NCI-H345 (cell line): ENCODE measurements at regions not wholly inside any gene's neighbourhood (a gene's known extent, or its start where the extent isn't known, plus 50 kb on each side); places are given as distances from the start of the nearest gene placed in this dataset.

Source experiments
- DNase-seq: peaks from one replicate; lab custom pipeline; 2025; lab: John Stamatoyannopoulos, UW

DNA sequence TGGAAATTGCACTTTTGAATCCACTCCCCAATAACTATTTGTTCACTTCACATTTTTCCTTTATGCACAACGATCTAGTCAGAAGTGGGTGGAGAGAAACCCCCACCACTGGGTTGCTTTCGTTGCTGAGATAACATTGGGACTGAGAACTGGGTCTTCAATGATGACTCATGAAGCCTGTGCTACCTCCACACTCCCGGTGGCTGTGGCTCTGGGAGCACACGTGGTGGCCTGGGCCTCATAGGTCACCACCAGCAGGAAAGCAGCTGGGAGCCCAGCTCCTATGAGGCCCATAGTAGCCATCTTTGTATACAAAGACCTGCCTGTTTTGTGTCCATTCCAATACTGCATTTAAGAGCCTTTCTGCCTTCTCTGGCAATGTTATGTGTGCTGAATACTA, 178.0 kb upstream of the SASH1 start:
- DNase-seq: no peak

DNA sequence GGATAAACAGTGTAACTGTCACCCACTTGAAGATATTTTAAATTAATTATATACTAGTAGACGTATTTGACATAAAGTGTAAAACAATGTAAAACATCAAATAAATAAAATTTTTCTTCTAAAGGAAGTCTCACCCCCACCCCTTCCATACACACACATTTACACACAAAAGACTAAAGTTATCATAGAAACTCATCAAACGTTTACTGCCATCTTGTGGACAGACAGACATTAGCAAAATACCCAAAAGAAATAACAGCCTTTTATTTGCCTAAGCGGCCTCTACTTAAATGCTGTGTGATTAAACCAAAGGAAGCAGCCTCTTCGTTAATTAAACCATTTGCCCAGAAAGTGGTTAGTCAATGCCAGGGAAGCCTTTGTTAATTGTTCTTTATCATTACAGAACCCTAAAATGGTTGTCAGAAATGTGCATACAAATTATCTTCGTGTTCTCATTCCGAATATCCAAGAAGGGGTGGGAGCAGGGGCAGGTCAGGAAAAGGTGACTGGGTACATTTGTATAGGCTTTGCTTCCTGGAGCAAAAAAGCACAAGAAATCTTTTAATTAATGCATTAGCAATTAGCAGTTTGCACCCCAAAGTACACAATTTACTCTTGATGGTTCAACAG, 176.2 kb upstream of the SASH1 start:
- DNase-seq: no peak

DNA sequence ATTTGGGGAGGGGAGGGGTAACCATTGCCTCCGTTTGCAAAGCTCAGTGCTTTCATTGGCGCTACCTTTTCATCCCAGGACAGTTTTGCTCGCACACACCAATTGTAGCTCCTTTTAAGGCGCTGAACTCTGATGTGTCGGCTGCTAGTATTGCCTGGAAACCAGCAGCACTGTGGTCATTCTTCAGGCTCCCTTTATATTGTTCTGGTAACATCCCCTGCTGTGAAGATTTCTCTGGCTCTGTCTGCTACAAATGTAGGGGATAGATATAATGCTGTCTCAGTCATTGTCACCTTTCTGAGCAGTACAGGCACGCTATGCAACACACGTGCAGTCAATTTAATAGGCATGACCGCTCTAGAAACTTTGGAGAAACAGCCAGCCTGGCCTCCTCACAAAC, 172.9 kb upstream of the SASH1 start:
- no peak for DNase-seq

DNA sequence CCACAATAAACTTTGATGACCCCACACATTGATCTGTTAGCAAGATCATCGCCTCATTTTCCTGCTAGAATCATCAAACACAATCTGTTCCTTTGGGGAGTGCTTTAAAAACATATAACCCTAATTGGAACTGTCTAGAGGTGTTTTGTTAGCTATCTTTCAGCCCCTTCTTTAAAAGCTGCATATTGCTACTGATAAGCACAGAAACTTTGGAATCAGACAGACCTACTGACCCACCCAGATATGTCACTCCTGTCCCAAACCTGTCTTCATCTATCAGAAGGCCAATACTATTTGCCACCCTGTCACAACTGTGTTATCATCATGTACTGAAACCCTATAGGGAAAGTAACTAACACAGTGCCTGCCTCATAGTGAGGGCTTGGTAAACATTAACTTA, 172.4 kb upstream of the SASH1 start:
- no peak for DNase-seq

DNA sequence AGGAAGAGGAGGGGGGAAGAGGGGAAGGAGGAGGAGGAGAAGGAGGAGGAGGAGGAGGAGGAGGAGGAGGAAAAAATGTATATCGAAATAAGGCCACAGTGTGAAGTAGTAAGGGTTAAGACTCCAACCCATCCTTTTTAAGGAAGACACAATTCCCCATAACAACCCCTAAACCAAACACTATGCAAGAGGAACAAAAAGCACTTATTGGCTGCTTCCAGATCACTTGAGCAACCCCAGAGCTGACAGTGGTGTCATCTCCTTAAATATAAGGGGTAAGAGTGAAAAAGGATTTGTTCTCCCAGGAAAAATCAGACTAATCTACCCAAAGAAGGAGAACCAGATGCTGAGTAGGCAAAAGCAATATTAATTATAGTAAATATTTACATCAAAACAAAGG, 169.1 kb upstream of the SASH1 start:
- DNase-seq: no peak

DNA sequence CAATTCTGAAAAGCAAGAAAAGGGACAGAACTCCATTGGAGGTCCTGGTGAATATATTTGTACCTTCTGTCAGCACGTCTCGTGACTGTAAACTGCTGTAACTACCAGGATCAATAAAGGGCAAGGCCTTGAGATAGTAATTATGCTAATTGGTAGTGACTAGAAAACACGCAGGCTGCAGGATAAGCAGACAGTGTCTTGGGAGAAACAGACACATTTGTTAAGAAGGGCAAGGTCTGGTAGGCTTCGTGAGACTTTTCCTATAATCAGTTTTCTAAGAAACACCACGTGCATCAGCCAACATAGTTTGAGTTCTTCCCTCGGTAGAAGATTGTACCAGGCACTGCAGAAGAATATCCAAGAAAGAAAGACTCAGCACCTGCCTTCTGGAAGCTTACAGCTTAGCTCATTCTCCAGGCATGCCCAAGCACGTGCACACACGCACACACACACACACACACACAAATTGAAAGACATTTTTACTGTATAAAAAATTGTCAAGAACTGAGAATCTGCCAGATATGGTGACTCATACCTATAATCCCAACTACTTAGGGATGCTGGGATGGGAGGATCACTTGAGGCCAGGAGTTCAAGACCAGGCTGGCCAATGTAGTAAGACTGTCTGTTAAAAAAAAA, 167.0 kb upstream of the SASH1 start:
- DNase-seq: no peak

DNA sequence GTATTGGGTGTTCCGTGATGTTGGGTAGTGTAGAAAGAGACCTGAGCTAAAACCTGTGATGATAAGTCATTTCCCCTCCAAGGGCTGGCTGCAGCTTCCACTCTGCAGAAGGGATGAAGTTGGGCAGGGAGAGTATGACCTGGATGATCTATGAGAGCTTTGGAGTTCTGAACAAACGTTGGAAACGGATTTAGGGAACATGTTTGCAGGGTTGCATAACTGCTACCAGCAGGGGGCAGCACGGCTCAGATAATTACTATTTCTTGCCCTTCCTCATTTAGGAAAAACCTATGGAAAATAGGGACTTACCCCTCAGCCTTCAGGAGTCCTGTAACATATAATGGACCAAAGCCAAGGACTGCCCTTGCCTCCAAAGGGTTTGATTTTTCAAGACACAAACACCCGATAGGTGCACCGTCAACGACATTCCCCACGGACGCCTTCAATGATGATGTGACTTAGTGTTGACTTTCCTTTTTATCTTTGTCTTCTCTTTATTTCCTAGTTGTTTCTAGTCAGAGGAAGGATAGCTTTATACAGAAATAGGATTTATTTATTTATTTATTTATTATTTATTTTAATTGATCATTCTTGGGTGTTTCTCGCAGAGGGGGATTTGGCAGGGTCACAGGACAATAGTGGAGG, 164.9 kb upstream of the SASH1 start:
- no peak for DNase-seq

DNA sequence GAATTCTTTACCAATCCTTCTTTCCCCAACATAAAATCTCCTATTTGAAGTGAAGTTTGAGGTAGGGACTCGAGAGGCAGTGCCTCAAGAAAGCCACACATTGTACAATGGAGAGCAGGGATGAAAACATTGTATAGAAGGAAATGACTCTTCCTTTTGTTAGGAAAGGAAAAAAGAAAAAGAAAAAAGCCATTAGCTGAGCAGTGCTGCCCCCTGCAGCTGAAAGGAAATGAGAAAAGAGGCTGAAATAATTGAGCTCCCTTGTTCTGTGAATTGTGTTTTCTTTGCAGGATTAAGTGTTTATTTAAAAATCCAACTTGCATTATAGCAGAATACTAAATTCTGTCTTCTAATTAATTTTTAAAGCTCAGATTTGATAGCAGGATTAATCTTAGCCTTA, 162.9 kb upstream of the SASH1 start:
- DNase-seq: no peak

DNA sequence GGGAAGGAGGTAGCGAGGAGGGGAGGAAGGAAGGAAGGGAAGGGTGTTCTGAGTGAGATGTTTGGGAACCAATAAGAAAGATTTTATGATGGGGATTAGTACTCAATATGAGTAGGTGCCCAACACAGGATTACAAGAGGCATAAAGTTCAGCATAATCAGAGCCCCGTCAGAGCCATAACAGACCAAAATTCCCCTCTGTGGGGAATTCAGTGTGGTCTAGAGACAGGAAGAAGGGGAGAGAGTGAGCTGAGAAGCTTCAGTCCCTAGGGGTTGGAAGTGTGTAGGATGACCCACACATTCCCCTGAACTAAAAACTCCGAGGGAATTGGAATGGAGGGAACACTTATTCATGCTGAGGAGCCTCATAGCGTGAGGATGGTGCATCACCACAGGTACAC, 160.3 kb upstream of the SASH1 start:
- DNase-seq: no peak

DNA sequence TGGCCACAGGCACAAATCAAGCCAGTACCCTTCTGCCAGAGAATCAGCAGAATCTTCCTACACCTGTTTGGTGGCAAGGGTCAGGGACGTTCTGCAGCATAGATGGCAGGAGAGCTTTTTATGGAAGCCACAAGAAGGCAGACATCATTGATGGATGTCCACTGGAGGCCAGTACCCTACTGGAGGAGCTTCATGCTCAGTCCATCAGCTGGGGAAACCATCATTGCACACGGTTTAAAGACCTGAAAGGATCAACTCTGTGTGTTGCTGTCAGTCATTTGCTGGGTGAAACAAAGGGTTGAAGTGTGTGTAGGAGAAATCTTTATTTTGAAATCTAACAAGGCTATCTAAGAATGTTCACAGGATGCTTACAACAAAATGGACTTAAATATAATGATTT, 158.9 kb upstream of the SASH1 start:
- DNase-seq: no peak

DNA sequence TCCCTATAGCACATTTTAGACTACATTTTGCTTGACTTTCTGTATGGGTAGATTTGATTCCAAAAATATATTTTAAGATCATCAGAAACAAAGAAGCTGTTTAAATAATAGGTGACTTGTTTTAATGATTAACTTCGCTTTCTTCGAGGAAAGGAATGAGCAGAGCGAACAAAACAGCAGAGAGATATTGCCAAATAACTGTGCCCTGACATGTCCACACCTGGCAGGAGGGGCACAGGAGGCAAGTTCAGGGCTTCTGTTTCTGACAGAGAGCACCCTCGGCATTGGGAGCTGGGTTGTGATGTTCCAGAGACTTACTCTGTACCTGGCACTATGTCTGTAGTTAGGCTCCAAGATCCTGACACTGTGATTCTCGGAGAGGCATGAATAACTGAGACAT, 155.7 kb upstream of the SASH1 start:
- DNase-seq: no peak

DNA sequence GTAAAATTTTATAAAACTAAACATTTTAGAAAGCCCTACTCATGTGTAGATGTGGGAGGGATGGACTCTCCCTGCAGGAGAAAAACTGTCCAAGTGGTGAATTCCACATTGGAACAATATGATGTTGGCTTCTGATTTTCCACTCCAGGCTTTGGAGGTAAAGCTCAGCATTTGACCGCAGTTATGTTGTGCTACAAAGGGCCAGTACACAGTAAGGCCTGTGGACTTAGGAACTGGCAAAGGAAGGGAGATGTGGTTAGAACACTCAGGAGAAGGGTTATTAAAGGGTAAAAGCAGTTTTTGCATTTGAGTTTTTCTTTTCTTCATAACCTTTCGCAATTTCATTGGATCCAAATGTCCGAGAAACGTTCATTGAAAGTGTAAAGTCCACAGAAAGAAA, 150.3 kb upstream of the SASH1 start:
- no peak for DNase-seq

DNA sequence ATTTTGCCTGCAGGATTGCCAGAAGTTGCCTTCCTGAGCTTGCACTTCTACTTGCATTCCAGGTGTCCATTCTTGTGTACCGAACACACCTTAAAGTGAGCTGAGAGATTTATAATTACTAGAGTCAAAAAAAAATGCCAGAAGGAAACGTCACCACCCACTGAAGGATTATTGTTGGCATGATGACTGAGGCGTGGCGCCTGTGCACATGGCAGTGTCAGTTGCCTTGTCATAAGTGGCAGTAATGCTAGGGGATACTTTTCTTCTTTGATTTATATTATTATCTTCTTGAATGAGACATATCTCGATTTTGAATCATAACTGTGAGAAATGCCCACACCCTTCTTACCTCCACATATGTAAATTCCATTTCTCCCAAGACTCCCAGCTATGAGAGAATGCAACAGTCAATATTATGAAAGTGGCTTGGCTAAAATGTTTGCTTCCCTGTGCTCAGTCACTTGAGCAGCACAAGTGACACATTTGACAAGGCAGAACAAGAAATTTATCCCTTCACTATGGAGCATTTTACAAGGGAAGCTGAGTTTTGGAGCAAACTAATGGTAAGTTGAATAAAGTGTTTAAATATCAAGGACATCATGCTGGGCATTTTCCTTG, 149.5 kb upstream of the SASH1 start:
- DNase-seq: no peak

DNA sequence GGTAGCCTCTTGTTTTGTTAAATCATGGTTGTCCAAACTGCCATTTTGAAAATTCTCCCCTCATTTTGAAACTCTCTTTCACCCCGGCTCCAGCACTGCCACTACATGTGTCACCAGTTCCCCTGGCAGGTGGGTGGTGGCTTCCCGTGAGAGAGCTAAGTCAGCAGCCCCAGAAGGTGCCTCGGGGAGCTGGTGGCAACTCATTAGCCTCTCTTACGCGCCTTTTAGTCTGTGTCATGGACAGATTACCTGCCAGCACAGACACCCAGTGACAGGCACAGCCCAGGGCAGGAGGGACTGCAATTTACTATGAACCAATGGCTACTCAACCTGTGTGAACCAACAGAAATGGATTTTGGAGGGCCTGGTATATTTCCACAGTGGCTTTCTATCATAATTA, 147.1 kb upstream of the SASH1 start:
- DNase-seq: no peak

DNA sequence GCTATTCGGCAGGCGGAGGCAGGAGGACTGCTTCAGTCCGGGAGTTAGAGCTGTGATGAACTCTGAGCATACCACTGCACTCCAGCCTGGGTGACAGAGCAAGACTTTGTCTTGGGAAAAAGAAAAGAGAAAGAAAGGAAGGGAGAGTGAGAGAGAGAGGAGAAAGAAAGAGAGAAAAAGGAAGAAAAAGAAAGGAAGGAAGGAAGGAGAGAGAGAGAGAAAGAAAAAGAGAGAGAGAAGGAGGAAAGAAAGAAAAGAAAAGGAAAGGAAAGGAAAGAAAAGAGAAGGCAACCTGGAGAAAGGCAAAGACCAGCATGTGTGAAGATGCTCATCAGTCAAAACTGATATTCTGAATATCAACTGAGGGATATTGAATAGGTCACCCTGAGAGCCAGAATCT, 143.1 kb upstream of the SASH1 start:
- no peak for DNase-seq

DNA sequence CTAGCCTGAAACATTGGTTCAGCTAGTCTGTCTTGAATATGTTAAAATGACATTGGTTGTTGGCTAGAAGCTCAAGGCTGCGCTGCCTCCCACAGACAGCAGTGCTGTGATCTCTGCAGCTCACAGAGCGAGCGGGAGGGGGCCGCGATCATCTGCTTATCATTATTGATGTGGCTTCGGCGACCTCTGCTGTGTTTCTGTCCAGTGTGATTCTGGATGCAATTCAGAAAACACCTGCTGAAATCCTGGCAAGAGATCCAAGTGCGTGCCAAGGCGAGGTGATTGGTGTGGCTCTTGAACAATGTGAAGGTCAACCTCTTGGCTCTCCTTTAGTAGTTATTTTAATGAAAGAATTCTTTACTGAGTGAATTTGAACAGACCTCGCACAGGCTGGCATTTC, 142.3 kb upstream of the SASH1 start:
- no peak for DNase-seq

DNA sequence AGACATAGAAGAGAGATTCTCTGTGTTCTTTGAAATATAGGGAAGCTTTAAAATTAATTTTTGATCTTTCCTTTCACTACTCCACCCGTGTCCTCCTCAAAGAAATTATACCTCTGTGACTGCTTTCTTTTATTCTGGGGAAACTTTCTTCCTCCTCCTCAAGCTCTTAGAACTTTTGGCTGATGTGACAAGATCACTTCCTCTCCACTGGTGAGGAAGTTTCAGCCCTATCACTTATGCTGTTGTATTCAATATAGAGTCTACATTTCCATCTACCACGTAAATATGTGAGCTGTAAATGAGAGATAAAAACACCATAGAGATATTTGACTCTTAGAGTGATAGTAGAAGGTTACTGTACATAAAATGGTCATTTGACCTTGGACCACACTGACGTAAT, 141.9 kb upstream of the SASH1 start:
- DNase-seq: no peak

DNA sequence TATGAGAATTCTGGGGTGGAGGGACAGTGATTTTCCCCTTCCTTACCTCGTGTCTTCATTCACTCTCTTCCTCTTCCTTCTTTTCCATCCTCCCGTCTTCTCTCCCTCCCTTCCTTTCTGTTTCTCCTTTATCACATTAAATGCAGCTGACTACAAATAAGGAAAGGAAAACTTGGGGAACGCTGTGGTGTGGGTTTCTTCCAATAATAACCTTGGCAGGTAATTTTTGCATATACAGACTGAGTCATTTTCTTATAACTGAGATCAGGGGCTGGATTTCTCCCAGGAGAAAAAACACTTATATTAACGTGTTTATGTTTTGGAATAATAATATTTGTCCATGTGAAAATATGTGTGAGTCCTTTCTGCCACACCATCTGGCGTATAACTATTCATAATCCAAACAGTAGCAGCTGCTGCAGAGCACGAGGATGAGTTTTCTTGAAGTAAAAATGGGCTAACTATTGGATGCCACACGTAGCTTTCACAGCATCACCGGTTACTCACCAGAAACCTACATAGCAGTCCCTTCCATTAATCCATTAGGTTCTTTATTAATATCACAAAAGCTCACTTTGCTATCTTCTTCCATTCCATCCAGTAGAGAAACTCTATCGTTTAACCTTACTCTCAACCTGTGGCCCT, 139.2 kb upstream of the SASH1 start:
- DNase-seq: no peak

DNA sequence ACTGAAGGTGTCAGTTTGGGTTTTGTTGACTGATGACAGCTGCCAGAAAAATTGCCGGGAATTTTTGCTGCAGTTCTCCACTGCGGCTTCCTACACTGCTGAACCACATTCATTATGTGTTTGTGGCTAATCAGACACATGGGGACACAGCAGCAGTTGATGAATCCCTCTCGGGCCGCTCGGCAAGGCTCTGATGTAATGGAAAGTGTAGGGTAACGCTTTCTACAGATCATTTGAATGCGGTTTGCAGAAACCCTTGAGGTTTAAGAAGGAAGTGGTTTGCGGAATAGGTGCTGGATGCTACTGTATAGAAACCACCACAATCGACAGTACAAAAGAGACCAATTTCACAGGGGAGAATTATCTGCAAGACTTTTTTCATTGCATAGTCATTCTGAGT, 138.7 kb upstream of the SASH1 start:
- DNase-seq: no peak

DNA sequence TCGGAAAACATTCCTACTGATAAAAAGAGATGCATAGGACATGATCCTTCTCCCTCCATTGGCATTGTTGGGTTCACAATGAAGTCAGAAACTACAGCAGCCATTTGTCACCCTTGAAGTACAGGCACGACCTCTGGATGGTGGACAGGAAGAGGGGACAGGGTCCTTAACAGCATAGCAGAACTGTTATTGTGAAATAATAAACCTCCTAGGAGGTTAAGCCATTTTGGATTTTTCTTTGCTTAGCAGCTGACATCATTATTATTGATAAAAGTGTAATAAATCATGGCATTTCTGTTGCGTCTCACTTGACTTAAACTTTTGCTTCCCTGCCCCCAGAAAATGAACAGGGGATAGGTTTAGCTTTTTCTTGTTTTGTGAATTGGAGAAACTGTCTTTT, 134.3 kb upstream of the SASH1 start:
- DNase-seq: no peak

DNA sequence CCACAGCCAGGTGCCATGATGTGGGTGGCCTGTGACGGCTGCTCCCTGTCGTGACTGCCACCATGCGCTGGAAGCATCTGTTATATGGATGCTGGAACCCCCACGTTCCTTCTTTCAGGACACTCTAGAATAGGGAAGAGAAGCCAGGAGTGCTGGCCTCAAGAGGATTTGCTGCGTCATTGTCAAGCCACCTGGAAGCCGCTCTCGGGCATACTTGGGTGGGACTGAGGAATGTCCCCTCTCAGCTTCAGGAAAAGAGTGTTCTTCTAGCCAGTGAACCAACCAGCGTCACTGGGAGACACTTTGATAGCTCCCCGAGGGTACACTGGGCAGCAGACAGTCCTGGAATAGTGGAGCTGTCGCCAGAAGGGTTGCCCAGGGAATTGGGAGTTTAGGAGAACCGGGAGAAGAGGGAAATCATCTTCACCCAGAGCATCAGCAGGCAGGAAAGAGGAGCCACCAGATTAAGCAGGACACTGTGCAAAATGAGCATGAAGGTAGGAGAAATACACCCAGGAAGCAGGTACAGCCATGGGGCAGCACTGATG, 130.8 kb upstream of the SASH1 start:
- no peak for DNase-seq

DNA sequence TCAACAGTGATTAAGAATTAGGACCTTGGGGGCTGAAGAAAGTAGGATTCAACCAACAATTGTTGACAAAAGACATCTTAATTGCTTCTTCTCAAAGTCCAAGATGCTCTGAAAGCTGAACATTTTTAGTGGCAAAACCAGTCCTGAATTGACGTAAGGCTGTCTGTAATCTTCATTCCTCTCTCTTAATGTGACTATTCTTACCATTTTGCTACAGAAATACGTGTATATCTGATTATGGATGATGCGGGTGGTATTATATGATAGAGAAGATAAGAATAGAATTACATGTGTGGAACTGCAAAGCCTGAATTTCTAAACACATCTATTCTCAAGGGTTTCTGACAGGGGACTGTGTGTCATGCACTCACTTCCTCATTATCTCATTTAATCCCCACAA, 130.3 kb upstream of the SASH1 start:
- no peak for DNase-seq

DNA sequence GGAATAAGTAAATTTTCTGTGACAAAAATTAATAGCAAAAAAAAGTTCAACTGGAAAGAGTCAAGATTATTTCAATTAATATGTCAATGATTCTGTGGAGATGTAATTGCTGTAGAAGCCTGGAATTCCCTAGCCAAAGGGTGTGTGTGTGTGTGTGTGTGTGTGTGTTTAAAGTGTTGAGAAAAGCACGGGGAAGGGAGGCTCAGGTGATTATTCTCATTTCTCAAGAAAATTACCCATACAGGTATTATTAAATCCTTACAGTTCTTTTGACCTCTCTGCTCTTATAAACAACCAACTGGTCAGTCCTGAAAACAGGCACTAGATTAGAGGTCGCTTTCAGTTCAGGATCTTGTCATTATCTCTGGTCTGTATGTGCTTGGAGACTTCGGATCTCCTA, 129.3 kb upstream of the SASH1 start:
- DNase-seq: no peak
